ENCODE measurements at regions not wholly inside any gene's neighbourhood (a gene's known extent, or its start where the extent isn't known, plus 50 kb on each side); places are given as distances from the start of the nearest gene placed in this dataset.

DNA sequence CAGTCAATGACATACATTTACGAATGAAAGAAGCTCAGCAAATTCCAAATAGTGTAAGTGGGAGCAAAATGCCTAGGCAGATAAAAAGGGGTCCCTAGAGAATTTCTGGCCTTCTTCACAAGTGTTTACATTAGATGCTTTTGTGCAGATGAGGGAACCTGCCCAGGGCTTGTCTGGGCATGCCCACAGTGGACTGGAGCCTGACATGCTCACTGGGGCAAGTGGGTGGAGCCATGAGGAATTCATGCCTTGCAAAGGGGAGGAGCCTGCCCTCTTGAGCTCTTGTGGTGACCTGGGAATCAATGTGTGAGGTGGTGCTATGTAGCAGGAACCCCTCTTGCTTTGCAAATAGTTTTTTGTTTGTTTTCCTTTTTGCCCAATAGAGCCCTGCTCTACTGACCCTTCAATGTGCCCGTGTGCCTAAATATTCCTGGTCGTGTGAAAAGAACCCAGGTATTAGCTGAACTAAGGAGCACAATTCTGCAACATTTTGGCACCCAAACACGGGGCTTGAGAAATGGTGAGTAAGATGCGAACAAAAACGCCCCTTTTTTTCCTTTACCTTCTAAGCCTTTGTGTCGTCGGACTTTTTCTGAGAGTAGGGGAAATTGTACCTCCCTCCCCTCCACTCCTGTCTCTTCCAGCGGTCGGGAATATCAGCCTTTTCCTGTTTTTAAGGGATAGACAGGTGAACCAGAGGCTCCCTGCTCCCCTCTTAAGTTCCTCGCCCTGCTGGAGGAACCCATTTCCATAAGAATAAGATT is 433.8 kb upstream of the CDH9 start:
- ChIA-PET POLR2A (ENCODE audit: low non-redundant PET) (no interaction called here), CTCF (interaction anchor here (0.6 kb wide), 2 partner anchors 187 to 267 kb away, joined by 3 read pairs; no protein-coding TSS in a partner anchor)
- peak; percentile 15 for DNase-seq (ENCODE audit: low spot score)
- TF ChIP-seq, protein P1, sequence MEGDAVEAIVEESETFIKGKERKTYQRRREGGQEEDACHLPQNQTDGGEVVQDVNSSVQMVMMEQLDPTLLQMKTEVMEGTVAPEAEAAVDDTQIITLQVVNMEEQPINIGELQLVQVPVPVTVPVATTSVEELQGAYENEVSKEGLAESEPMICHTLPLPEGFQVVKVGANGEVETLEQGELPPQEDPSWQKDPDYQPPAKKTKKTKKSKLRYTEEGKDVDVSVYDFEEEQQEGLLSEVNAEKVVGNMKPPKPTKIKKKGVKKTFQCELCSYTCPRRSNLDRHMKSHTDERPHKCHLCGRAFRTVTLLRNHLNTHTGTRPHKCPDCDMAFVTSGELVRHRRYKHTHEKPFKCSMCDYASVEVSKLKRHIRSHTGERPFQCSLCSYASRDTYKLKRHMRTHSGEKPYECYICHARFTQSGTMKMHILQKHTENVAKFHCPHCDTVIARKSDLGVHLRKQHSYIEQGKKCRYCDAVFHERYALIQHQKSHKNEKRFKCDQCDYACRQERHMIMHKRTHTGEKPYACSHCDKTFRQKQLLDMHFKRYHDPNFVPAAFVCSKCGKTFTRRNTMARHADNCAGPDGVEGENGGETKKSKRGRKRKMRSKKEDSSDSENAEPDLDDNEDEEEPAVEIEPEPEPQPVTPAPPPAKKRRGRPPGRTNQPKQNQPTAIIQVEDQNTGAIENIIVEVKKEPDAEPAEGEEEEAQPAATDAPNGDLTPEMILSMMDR (conservative IDR thresholded peaks at IDR 0.05; ENCODE audit: low read depth), result no peak
- H3K27ac ChIP-seq, result peak overlapping the region; percentile 22; the same call in 1 of the 2 replicates

DNA sequence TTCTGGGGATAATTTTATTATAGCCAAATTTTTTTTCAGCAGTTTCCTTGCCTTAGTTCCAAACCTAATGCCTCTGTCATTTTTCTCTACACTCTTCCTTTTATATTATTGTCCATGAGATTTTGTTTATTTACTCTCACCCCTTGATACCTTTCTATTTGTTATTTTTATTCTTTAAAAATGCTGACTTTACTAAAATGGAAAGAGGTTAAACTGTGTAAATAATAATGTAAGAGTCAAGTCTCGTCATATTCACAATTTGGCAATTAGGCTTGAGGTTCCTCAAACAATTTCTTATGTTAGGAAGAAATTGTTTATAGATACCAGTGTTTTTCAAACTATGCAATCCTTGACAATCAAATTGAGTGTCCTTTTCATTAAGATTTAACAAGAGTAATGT is 428.6 kb upstream of the CDH9 start:
- TF ChIP-seq, protein P1 (conservative IDR thresholded peaks at IDR 0.05; ENCODE audit: low read depth), result no peak
- no peak overlapping the region for H3K27ac ChIP-seq
- ChIA-PET POLR2A (ENCODE audit: low non-redundant PET) (no interaction called here), CTCF (interaction anchor here (0.6 kb wide), 1 partner anchor 1983 kb away, joined by 3 read pairs; no protein-coding TSS in a partner anchor)
- no peak for DNase-seq (ENCODE audit: low spot score)

DNA sequence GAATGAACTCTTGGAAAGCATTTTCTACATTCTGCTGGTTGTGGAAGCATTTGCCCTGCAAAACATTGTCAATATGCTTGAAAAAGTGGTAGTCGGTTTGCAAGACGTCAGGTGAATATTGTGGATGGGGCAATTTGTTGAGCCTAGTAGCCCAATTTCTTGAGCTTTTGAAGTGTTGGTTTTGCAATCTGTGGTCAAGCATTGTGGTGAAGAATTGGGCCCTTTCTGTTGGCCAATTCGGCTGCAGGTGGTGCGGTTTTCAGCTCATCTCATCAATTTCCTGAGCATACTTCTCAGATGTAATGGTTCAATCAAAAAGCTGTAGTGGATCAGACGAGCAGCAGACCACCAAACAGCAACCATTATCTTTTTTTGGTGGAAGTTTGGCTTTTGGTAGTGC is 426.8 kb upstream of the CDH9 start:
- H3K27ac ChIP-seq, result no peak overlapping the region
- ChIA-PET CTCF (no interaction called here), POLR2A (ENCODE audit: low non-redundant PET) (no interaction called here)
- no peak for DNase-seq (ENCODE audit: low spot score)
- TF ChIP-seq, protein P1 (conservative IDR thresholded peaks at IDR 0.05; ENCODE audit: low read depth), result no peak

DNA sequence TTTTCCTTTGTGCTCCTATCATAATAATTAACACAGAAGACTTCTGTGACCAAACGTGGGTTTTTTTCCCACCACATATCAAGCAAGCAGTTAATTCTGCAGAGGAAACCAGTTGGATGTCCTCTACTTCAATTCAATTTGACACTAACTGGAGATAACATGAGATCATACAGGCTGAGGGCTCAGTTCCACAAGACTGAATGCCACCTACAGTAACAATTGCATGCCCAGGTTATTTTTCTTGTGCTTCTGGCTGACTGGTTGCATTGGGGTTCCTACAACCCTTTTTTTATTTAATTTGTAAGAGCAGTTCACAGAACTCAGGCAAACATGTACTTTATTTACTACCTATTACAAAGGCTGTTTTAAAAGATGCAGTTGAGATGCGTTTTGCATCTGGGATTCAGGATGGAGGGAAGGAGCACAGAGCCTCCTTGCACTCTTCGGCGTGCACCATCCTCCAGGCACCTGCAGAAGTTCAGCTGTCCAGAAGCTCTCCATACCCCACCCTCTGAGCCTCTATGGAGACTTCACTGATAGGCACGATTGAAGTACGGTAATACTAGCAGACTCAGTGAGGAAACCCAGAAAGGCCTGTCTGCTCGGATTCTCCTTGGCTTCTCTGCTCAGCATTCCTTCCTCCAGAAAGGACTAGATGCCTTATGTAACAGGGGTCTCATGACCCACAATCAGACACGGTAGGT is 425.2 kb upstream of the CDH9 start:
- ChIA-PET POLR2A (ENCODE audit: low non-redundant PET) (no interaction called here), CTCF (no interaction called here)

DNA sequence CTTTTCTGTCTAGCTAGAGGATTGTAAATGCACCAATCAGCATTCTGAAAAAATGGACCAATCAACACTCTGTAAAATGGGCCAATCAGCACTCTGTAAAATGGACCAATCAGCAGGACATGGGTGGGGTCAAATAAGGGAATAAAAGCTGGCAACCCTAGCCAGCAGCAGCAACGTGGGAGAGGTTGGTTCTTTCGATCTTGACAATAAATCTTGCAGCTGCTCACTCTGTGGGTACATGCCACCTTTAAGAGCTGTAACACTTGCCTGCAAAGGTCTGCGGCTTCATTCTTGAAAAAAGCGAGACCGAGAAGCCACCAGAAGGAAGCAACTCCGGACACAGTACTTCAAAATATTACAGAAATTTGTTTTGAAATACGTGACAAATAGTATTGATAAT is 424.6 kb upstream of the CDH9 start:
- no peak overlapping the region for H3K27ac ChIP-seq
- POLR2A ChIA-PET (ENCODE audit: low non-redundant PET), result no interaction called here
- TF ChIP-seq, protein P1 (conservative IDR thresholded peaks at IDR 0.05; ENCODE audit: low read depth), result no peak

More for the DNA sequence above, 425.2 kb upstream of the CDH9 start:
- H3K27ac ChIP-seq, result no peak overlapping the region
- TF ChIP-seq, protein P1 (conservative IDR thresholded peaks at IDR 0.05; ENCODE audit: low read depth), result no peak
- no peak for DNase-seq (ENCODE audit: low spot score)

DNA sequence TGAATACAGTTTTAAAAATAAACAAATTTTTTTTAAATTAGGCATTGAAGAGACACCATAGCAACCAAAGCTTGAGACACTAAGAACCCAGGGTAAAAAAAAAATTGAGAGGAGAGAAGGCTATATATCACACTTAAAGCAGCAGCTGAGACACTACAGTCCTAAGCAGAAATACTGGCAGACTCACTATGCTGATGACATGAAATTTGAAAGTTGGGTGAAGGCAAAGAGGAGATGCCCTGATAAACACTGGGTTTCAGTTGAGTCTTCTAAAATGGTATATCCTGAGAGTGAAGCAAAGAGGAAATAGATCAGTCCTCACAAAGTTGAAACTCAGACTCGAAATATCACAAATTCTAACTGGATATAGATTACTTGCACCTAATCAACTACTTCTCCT is 419.9 kb upstream of the CDH9 start:
- ChIA-PET CTCF (interaction anchor here (0.6 kb wide), 1 partner anchor 368 kb away, joined by 3 read pairs; no protein-coding TSS in a partner anchor), POLR2A (ENCODE audit: low non-redundant PET) (no interaction called here)
- TF ChIP-seq, protein P1 (conservative IDR thresholded peaks at IDR 0.05; ENCODE audit: low read depth), result no peak
- no peak for DNase-seq (ENCODE audit: low spot score)
- no peak overlapping the region for H3K27ac ChIP-seq

More for the DNA sequence above, 424.6 kb upstream of the CDH9 start:
- DNase-seq (ENCODE audit: low spot score), result no peak
- CTCF ChIA-PET, result no interaction called here
